ENCODE measurements at regions not wholly inside any gene's neighbourhood (a gene's known extent, or its start where the extent isn't known, plus 50 kb on each side); places are given as distances from the start of the nearest gene placed in this dataset.

GRCh38 chr7:148472406-148472805, 118.2 kb upstream of the C7orf33 start:
- Mint-ChIP-seq H3K27me3 (ENCODE audit: insufficient read depth, low read depth, poor library complexity) (peaks cover 2% of the 10 kb centered on the region), H3K9me3 (peaks cover 6% of the 10 kb centered on the region; the same call in 2 of the 3 replicates), H3K4me3 (no peak overlapping the region), H3K4me1 (peaks cover 3% of the 10 kb centered on the region; the same call in 2 of the 3 replicates), H3K27ac (no peak overlapping the region), H3K36me3 (ENCODE audit: low read depth) (0 out of 3 replicates have a peak, but pooled peaks cover 4% of the 10 kb centered on the region)
- no peak overlapping the region for H2AFZ ChIP-seq
- DNase-seq (ENCODE audit: low spot score) (no peak), ATAC-seq (no peak)
- TF ChIP-seq ZNF114 (CRISPR knock-in tag; IDR thresholded peaks at IDR 0.05) = no peak
- no peak for TF ChIP-seq ZNF462 (CRISPR knock-in tag; IDR thresholded peaks at IDR 0.05)
- TF ChIP-seq, protein P1, sequence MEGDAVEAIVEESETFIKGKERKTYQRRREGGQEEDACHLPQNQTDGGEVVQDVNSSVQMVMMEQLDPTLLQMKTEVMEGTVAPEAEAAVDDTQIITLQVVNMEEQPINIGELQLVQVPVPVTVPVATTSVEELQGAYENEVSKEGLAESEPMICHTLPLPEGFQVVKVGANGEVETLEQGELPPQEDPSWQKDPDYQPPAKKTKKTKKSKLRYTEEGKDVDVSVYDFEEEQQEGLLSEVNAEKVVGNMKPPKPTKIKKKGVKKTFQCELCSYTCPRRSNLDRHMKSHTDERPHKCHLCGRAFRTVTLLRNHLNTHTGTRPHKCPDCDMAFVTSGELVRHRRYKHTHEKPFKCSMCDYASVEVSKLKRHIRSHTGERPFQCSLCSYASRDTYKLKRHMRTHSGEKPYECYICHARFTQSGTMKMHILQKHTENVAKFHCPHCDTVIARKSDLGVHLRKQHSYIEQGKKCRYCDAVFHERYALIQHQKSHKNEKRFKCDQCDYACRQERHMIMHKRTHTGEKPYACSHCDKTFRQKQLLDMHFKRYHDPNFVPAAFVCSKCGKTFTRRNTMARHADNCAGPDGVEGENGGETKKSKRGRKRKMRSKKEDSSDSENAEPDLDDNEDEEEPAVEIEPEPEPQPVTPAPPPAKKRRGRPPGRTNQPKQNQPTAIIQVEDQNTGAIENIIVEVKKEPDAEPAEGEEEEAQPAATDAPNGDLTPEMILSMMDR (conservative IDR thresholded peaks at IDR 0.05; ENCODE audit: low read depth in 2 of 2) = no peak
- TF ChIP-seq, protein P2, sequence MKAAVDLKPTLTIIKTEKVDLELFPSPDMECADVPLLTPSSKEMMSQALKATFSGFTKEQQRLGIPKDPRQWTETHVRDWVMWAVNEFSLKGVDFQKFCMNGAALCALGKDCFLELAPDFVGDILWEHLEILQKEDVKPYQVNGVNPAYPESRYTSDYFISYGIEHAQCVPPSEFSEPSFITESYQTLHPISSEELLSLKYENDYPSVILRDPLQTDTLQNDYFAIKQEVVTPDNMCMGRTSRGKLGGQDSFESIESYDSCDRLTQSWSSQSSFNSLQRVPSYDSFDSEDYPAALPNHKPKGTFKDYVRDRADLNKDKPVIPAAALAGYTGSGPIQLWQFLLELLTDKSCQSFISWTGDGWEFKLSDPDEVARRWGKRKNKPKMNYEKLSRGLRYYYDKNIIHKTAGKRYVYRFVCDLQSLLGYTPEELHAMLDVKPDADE (IDR thresholded peaks at IDR 0.05) = no peak
- TF ChIP-seq ZNF331 (CRISPR knock-in tag; IDR thresholded peaks at IDR 0.05; ENCODE audit: low read depth) = no peak
- TF ChIP-seq EZH2 (IDR thresholded peaks at IDR 0.05; ENCODE audit: low read depth, unreplicated experiment) = no peak
- TF ChIP-seq STAT1 (IDR thresholded peaks at IDR 0.05; ENCODE audit: unreplicated experiment) = no peak
- no peak for TF ChIP-seq CREB1 (CRISPR knock-in tag; IDR thresholded peaks at IDR 0.05; ENCODE audit: low read depth)
- TF ChIP-seq JUNB (IDR thresholded peaks at IDR 0.05; ENCODE audit: unreplicated experiment) = no peak
- no peak for TF ChIP-seq REST (IDR thresholded peaks at IDR 0.05; ENCODE audit: unreplicated experiment)
- no peak for TF ChIP-seq EZH2phosphoT487 (IDR thresholded peaks at IDR 0.05; ENCODE audit: unreplicated experiment)
- TF ChIP-seq POLR2AphosphoS5 (IDR thresholded peaks at IDR 0.05; ENCODE audit: low read depth) = no peak
- no peaks in the 10 kb centered on the region for H3K79me2 ChIP-seq (replicated peaks; ENCODE audit: insufficient read depth)
- H3K36me3 ChIP-seq (ENCODE audit: insufficient read depth) = no peaks in the 10 kb centered on the region
- H3K27me3 ChIP-seq (ENCODE audit: insufficient read depth) = no peaks in the 10 kb centered on the region
- no peak overlapping the region for H3K4me3 ChIP-seq
- no peaks in the 10 kb centered on the region for H3K9me2 ChIP-seq (ENCODE audit: insufficient read depth)
- H3F3A ChIP-seq (replicated peaks; ENCODE audit: low read depth) = no peaks in the 10 kb centered on the region
- no peak overlapping the region for H3K27ac ChIP-seq (ENCODE audit: low read depth)
- H3K4me1 ChIP-seq (ENCODE audit: insufficient read depth) = no peaks in the 10 kb centered on the region
- H3K4me2 ChIP-seq = no peak overlapping the region
- no peaks in the 10 kb centered on the region for H4K20me1 ChIP-seq (replicated peaks; ENCODE audit: insufficient read depth)
